Upper lobe of right lung (tissue), 1 donor: ENCODE measurements at regions not wholly inside any gene's neighbourhood (a gene's known extent, or its start where the extent isn't known, plus 50 kb on each side); places are given as distances from the start of the nearest gene placed in this dataset.

Experiments
- ATAC-seq: fragments of 200-7000 bp; cut with Tn5 transposase; one replicate; pipeline ENCODE4 v1.9.1; 2020; ENCODE audit warnings: mild to moderate bottlenecking, moderate library complexity
- DNase-seq: peaks from one replicate; pipeline ENCODE4 v3.0.0-alpha.2; 2020
- H3K27ac ChIP-seq: fragments of 200-600 bp; one replicate; pipeline ENCODE4 v1.8.0; 2022
- H3K27me3 ChIP-seq: fragments of 200-600 bp; one replicate; pipeline ENCODE4 v1.8.0; 2022; ENCODE audit warnings: mild to moderate bottlenecking
- H3K36me3 ChIP-seq: fragments of 200-600 bp; one replicate; pipeline ENCODE4 v1.8.0; 2022
- H3K4me1 ChIP-seq: fragments of 200-600 bp; one replicate; pipeline ENCODE4 v1.8.0; 2022
- H3K4me3 ChIP-seq: fragments of 200-600 bp; one replicate; pipeline ENCODE4 v1.8.0; 2022; ENCODE audit warnings: mild to moderate bottlenecking
- H3K9me3 ChIP-seq: fragments of 200-600 bp; one replicate; pipeline ENCODE4 v1.8.0; 2022
- intact Hi-C: fragments of 100-400 bp; cut with DNase I; formaldehyde crosslinking; loops from one replicate; pipeline ENCODE4 v1.11.0; 2022
- TF ChIP-seq, protein P1 (sequence below): fragments of 200-600 bp; IDR thresholded peaks from one replicate; pipeline ENCODE4 v1.8.0; 2022; ENCODE audit warnings: antibody characterized with exemption
- donor health status: DM: no; HTN: yes; CAD: no; lungs with severe emphysema.

DNA sequence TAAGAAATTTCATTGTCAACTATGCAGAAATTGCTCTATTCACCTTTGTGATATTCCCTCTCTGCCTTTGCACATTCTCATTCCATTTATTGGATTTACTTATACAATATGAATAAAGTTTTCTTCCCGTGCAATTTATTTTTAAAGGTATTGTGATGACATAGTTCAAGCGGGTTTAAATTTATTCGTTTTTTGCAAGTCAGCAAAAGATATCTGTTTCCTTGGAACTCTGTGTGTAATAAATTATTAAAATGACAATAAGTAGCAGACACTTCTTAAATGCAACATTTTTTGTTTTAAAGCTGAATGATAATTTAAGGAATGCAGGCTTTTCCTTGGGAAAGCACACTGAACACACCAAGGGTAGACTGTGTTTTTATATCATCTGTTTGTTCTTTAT lies 143.1 kb downstream of the SLC41A2 start:
- TF ChIP-seq, protein P1, sequence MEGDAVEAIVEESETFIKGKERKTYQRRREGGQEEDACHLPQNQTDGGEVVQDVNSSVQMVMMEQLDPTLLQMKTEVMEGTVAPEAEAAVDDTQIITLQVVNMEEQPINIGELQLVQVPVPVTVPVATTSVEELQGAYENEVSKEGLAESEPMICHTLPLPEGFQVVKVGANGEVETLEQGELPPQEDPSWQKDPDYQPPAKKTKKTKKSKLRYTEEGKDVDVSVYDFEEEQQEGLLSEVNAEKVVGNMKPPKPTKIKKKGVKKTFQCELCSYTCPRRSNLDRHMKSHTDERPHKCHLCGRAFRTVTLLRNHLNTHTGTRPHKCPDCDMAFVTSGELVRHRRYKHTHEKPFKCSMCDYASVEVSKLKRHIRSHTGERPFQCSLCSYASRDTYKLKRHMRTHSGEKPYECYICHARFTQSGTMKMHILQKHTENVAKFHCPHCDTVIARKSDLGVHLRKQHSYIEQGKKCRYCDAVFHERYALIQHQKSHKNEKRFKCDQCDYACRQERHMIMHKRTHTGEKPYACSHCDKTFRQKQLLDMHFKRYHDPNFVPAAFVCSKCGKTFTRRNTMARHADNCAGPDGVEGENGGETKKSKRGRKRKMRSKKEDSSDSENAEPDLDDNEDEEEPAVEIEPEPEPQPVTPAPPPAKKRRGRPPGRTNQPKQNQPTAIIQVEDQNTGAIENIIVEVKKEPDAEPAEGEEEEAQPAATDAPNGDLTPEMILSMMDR, result no peak
- Histone ChIP-seq H3K4me3 (no peak overlapping the region), H3K27ac (no peak overlapping the region), H3K36me3 (no peaks in the 10 kb centered on the region), H3K4me1 (no peaks in the 10 kb centered on the region), H3K9me3 (no peaks in the 10 kb centered on the region), H3K27me3 (no peaks in the 10 kb centered on the region)
- no peak for ATAC-seq
- intact Hi-C loops, result no loop called here
- no peak for DNase-seq
